ENCODE measurements at regions not wholly inside any gene's neighbourhood (a gene's known extent, or its start where the extent isn't known, plus 50 kb on each side); places are given as distances from the start of the nearest gene placed in this dataset.

- H3K4me2 ChIP-seq (ENCODE audit: extremely low read depth, insufficient read depth, low read length) = no peak overlapping the region
- no peak overlapping the region for H3K27ac ChIP-seq (ENCODE audit: insufficient read depth, low read length)
- H3K4me3 ChIP-seq (replicated peaks in 1 of 4; ENCODE audit: control extremely low read depth in 1 of 4, insufficient read depth in 1 of 4, low read depth in 3 of 4, low read length in 4 of 4) = no peak overlapping the region
- no peaks in the 10 kb centered on the region for H3K9me3 ChIP-seq (ENCODE audit: control insufficient read depth, insufficient read depth, low read depth, low read length)
- H3K4me1 ChIP-seq (ENCODE audit: control insufficient read depth, extremely low read depth, insufficient read depth, low read length) = no peaks in the 10 kb centered on the region
- no peak for DNase-seq (ENCODE audit: low read depth in 2 of 2)
- H3K79me2 ChIP-seq (ENCODE audit: control insufficient read depth, insufficient read depth, low read length) = no peaks in the 10 kb centered on the region
- no peaks in the 10 kb centered on the region for H3K27me3 ChIP-seq (ENCODE audit: control insufficient read depth, insufficient read depth, low read length)
- H4K20me1 ChIP-seq (ENCODE audit: control insufficient read depth, extremely low read depth, insufficient read depth, low read length) = no peaks in the 10 kb centered on the region
- H3K9ac ChIP-seq (ENCODE audit: insufficient read depth, low read length) = no peak overlapping the region
- no peaks in the 10 kb centered on the region for H3K36me3 ChIP-seq (ENCODE audit: control insufficient read depth, insufficient read depth, low read length)
- no peak overlapping the region for H2AFZ ChIP-seq (ENCODE audit: low read length)
- TF ChIP-seq CTCF (conservative IDR thresholded peaks at IDR 0.05 in 1 of 2, IDR thresholded peaks at IDR 0.05 in 1 of 2; ENCODE audit: low read depth in 1 of 2, low read length in 2 of 2) (no peak), EZH2 (IDR thresholded peaks at IDR 0.05; ENCODE audit: low read length, missing control alignments) (no peak)
These were observed 766.5 kb downstream of the C4orf33 start for GRCh38 chr4:129862461-129862860.

- TF ChIP-seq EZH2 (IDR thresholded peaks at IDR 0.05; ENCODE audit: low read length, missing control alignments) (no peak), CTCF (conservative IDR thresholded peaks at IDR 0.05 in 1 of 2, IDR thresholded peaks at IDR 0.05 in 1 of 2; ENCODE audit: low read depth in 1 of 2, low read length in 2 of 2) (no peak)
- Histone ChIP-seq H3K27ac (ENCODE audit: insufficient read depth, low read length) (no peak overlapping the region), H3K79me2 (ENCODE audit: control insufficient read depth, insufficient read depth, low read length) (no peaks in the 10 kb centered on the region), H3K27me3 (ENCODE audit: control insufficient read depth, insufficient read depth, low read length) (no peaks in the 10 kb centered on the region), H3K9me3 (ENCODE audit: control insufficient read depth, insufficient read depth, low read depth, low read length) (no peaks in the 10 kb centered on the region), H3K4me1 (ENCODE audit: control insufficient read depth, extremely low read depth, insufficient read depth, low read length) (no peaks in the 10 kb centered on the region), H3K4me3 (replicated peaks in 1 of 4; ENCODE audit: control extremely low read depth in 1 of 4, insufficient read depth in 1 of 4, low read depth in 3 of 4, low read length in 4 of 4) (no peak overlapping the region), H3K4me2 (ENCODE audit: extremely low read depth, insufficient read depth, low read length) (no peak overlapping the region), H2AFZ (ENCODE audit: low read length) (no peak overlapping the region), H3K36me3 (ENCODE audit: control insufficient read depth, insufficient read depth, low read length) (no peaks in the 10 kb centered on the region), H4K20me1 (ENCODE audit: control insufficient read depth, extremely low read depth, insufficient read depth, low read length) (no peaks in the 10 kb centered on the region), H3K9ac (ENCODE audit: insufficient read depth, low read length) (no peak overlapping the region)
- DNase-seq (ENCODE audit: low read depth in 2 of 2) = no peak
These were observed 767.3 kb downstream of the C4orf33 start for GRCh38 chr4:129863206-129863605.

- TF ChIP-seq CTCF (conservative IDR thresholded peaks at IDR 0.05 in 1 of 2, IDR thresholded peaks at IDR 0.05 in 1 of 2; ENCODE audit: low read depth in 1 of 2, low read length in 2 of 2) = no peak
- TF ChIP-seq EZH2 (IDR thresholded peaks at IDR 0.05; ENCODE audit: low read length, missing control alignments) = no peak
- Histone ChIP-seq H3K79me2 (ENCODE audit: control insufficient read depth, insufficient read depth, low read length) (no peaks in the 10 kb centered on the region), H3K27ac (ENCODE audit: insufficient read depth, low read length) (no peak overlapping the region), H3K36me3 (ENCODE audit: control insufficient read depth, insufficient read depth, low read length) (no peaks in the 10 kb centered on the region), H3K9ac (ENCODE audit: insufficient read depth, low read length) (no peak overlapping the region), H2AFZ (ENCODE audit: low read length) (no peak overlapping the region), H4K20me1 (ENCODE audit: control insufficient read depth, extremely low read depth, insufficient read depth, low read length) (no peaks in the 10 kb centered on the region), H3K4me1 (ENCODE audit: control insufficient read depth, extremely low read depth, insufficient read depth, low read length) (no peaks in the 10 kb centered on the region), H3K4me2 (ENCODE audit: extremely low read depth, insufficient read depth, low read length) (no peak overlapping the region), H3K27me3 (ENCODE audit: control insufficient read depth, insufficient read depth, low read length) (no peaks in the 10 kb centered on the region), H3K4me3 (replicated peaks in 1 of 4; ENCODE audit: control extremely low read depth in 1 of 4, insufficient read depth in 1 of 4, low read depth in 3 of 4, low read length in 4 of 4) (no peak overlapping the region), H3K9me3 (ENCODE audit: control insufficient read depth, insufficient read depth, low read depth, low read length) (no peaks in the 10 kb centered on the region)
- no peak for DNase-seq (ENCODE audit: low read depth in 2 of 2)
These were observed 788.0 kb downstream of the C4orf33 start for GRCh38 chr4:129883996-129884395.

Measured in fibroblast of lung (primary cell).